ENCODE measurements at regions not wholly inside any gene's neighbourhood (a gene's known extent, or its start where the extent isn't known, plus 50 kb on each side); places are given as distances from the start of the nearest gene placed in this dataset.
"Not testable (repeated sequence)": the region's sequence is repeated elsewhere in the genome, so short reads cannot be mapped to it uniquely, and the experiment has no call there.

- H3K4me1 ChIP-seq; H3K27me3 ChIP-seq; intact Hi-C loops (cut with DNase I; ENCODE audit: low total_unique reads); H3K36me3 ChIP-seq; H3K4me3 ChIP-seq; DNase-seq; H3K27ac ChIP-seq; H3K9me3 ChIP-seq: not testable (repeated sequence)
- WGBS, 5 donors: no CpG with 5 or more reads among the region's 4 CpGs
Observed at GRCh38 chr1:120614931-120615639, 108.7 kb upstream of the NBPF26 start.

GRCh38 chr1:120617493-120617892, 106.3 kb upstream of the NBPF26 start:
- H3K9me3 ChIP-seq; intact Hi-C loops (cut with DNase I; ENCODE audit: low total_unique reads); H3K27ac ChIP-seq; H3K4me3 ChIP-seq; H3K36me3 ChIP-seq; H3K4me1 ChIP-seq; DNase-seq; H3K27me3 ChIP-seq: not testable (repeated sequence)
- no CpG with 5 or more reads among the region's 3 CpGs for WGBS, 5 donors

- intact Hi-C loops (cut with DNase I; ENCODE audit: low total_unique reads); H3K4me3 ChIP-seq; H3K9me3 ChIP-seq; H3K27ac ChIP-seq; H3K4me1 ChIP-seq; H3K27me3 ChIP-seq; DNase-seq; H3K36me3 ChIP-seq: not testable (repeated sequence)
- no CpG with 5 or more reads among the region's 25 CpGs for WGBS, 5 donors
Observed at GRCh38 chr1:120619867-120620692, 103.7 kb upstream of the NBPF26 start.

- DNase-seq; H3K9me3 ChIP-seq; H3K4me3 ChIP-seq; H3K27ac ChIP-seq; H3K27me3 ChIP-seq; intact Hi-C loops (cut with DNase I; ENCODE audit: low total_unique reads); H3K4me1 ChIP-seq; H3K36me3 ChIP-seq: not testable (repeated sequence)
- no CpG with 5 or more reads among the region's 5 CpGs for WGBS, 5 donors
Observed at GRCh38 chr1:120620693-120620969, 103.1 kb upstream of the NBPF26 start.

GRCh38 chr1:120621278-120621677, 102.5 kb upstream of the NBPF26 start:
- no CpG with 5 or more reads among the region's 5 CpGs for WGBS, 5 donors
- H3K4me3 ChIP-seq; DNase-seq; H3K9me3 ChIP-seq; H3K27ac ChIP-seq; H3K4me1 ChIP-seq; H3K36me3 ChIP-seq; intact Hi-C loops (cut with DNase I; ENCODE audit: low total_unique reads); H3K27me3 ChIP-seq: not testable (repeated sequence)

- intact Hi-C loops (cut with DNase I; ENCODE audit: low total_unique reads); H3K27me3 ChIP-seq; H3K36me3 ChIP-seq; H3K9me3 ChIP-seq; H3K27ac ChIP-seq; DNase-seq; H3K4me3 ChIP-seq; H3K4me1 ChIP-seq: not testable (repeated sequence)
- WGBS, 5 donors: no CpG with 5 or more reads among the region's 4 CpGs
Observed at GRCh38 chr1:120623539-120623938, 100.2 kb upstream of the NBPF26 start.

GRCh38 chr1:120624565-120625064, 99.1 kb upstream of the NBPF26 start:
- H3K27ac ChIP-seq; H3K4me1 ChIP-seq; intact Hi-C loops (cut with DNase I; ENCODE audit: low total_unique reads); H3K27me3 ChIP-seq; H3K9me3 ChIP-seq; DNase-seq; H3K36me3 ChIP-seq; H3K4me3 ChIP-seq: not testable (repeated sequence)
- WGBS, 5 donors: 54 to 82% (median 61%) methylated on average over 3 to 4 of the region's 5 CpGs; no CpG with 5 or more reads in 1 of the 5 donors

GRCh38 chr1:120629832-120630455, 93.8 kb upstream of the NBPF26 start:
- intact Hi-C loops (cut with DNase I; ENCODE audit: low total_unique reads): not testable (repeated sequence)
- WGBS, 5 donors: no CpG with 5 or more reads among the region's 1 CpG

GRCh38 chr1:120634816-120635806, 88.6 kb upstream of the NBPF26 start:
- no CpG with 5 or more reads among the region's 5 CpGs for WGBS, 5 donors
- H3K4me3 ChIP-seq; H3K27me3 ChIP-seq; DNase-seq; intact Hi-C loops (cut with DNase I; ENCODE audit: low total_unique reads); H3K27ac ChIP-seq; H3K36me3 ChIP-seq; H3K4me1 ChIP-seq; H3K9me3 ChIP-seq: not testable (repeated sequence)

More at GRCh38 chr1:120629832-120630455, 93.8 kb upstream of the NBPF26 start:
- not testable (repeated sequence) for H3K4me3 ChIP-seq, H3K27me3 ChIP-seq, H3K4me1 ChIP-seq, H3K9me3 ChIP-seq, H3K27ac ChIP-seq, H3K36me3 ChIP-seq, DNase-seq

- intact Hi-C loops (cut with DNase I; ENCODE audit: low total_unique reads); H3K27me3 ChIP-seq; H3K9me3 ChIP-seq; H3K4me1 ChIP-seq; H3K27ac ChIP-seq; H3K4me3 ChIP-seq; DNase-seq; H3K36me3 ChIP-seq: not testable (repeated sequence)
- 0 to 9% methylated on average over 1 of the region's 4 CpGs; no CpG with 5 or more reads in 3 of the 5 donors for WGBS, 5 donors
Observed at GRCh38 chr1:120640261-120641013, 83.3 kb upstream of the NBPF26 start.

- H3K4me1 ChIP-seq; intact Hi-C loops (cut with DNase I; ENCODE audit: low total_unique reads); H3K4me3 ChIP-seq; H3K36me3 ChIP-seq; DNase-seq; H3K27ac ChIP-seq; H3K27me3 ChIP-seq; H3K9me3 ChIP-seq: not testable (repeated sequence)
- WGBS, 5 donors: no CpG with 5 or more reads among the region's 3 CpGs
Observed at GRCh38 chr1:120641014-120641302, 82.8 kb upstream of the NBPF26 start.

All from stomach (tissue), 8 donors.